GM12892 (cell line): ENCODE measurements at regions not wholly inside any gene's neighbourhood (a gene's known extent, or its start where the extent isn't known, plus 50 kb on each side); places are given as distances from the start of the nearest gene placed in this dataset.
"Not testable (repeated sequence)": the region's sequence is repeated elsewhere in the genome, so short reads cannot be mapped to it uniquely, and the experiment has no call there.

ENCODE experiments used
- DNase-seq: peaks from one replicate; pipeline ENCODE4 v3.0.0; 2011; ENCODE audit not compliant: insufficient read length
- FAIRE-seq: peaks from 2 replicates; lab custom pipeline; 2011; peaks lifted over from hg19 to GRCh38; lab: Jason Lieb, UNC
- POLR2A ChIP-seq: IDR thresholded peaks from 2 replicates; pipeline ENCODE4 v1.6.1; 2011; ENCODE audit warnings: low read depth, low read length, control low read depth
- POLR2AphosphoS5 ChIP-seq: IDR thresholded peaks from 2 replicates; pipeline ENCODE4 v1.6.1; 2011; ENCODE audit warnings: low read depth, low read length, control low read depth
- TAF1 ChIP-seq: IDR thresholded peaks from 2 replicates; pipeline ENCODE4 v1.6.1; 2011; ENCODE audit warnings: low read depth, mild to moderate bottlenecking, control low read depth, low read length, borderline replicate concordance

- DNase-seq (no peak), FAIRE-seq (no peak)
- TF ChIP-seq POLR2A: no peak
- TF ChIP-seq TAF1: no peak
- TF ChIP-seq POLR2AphosphoS5: no peak
Observed at GRCh38 chr1:22210176-22210575, 67.3 kb upstream of the WNT4 start.

GRCh38 chr1:22210636-22211035, 67.7 kb upstream of the WNT4 start:
- DNase-seq: no peak
- FAIRE-seq: no peak
- TF ChIP-seq TAF1: no peak
- no peak for TF ChIP-seq POLR2AphosphoS5
- TF ChIP-seq POLR2A: no peak

DNA sequence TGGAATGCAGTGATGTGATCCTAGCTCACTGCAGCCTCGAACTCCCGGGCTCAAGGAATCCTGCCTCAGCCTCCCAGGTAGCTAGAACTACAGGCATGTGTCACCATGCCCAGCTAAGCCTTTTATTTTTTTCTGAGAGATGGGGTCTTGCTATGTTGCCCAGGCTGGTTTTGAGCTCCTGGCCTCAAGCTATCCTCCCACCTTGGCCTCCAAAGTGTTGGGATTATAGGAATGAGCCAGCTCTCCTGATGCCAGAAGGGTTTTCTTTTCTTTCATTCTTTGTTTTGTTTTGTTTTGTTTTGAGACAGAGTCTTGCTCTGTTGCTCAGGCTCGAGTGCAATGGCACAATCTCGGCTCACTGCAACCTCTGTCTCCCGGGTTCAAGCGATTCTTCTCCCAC, 68.6 kb upstream of the WNT4 start:
- DNase-seq, FAIRE-seq: not testable (repeated sequence)

GRCh38 chr1:22212400-22213233, 69.7 kb upstream of the WNT4 start:
- FAIRE-seq (no peak), DNase-seq (no peak)

GRCh38 chr1:22216210-22216883, 73.5 kb upstream of the WNT4 start:
- no peak for FAIRE-seq
- TF ChIP-seq POLR2A (no peak), POLR2AphosphoS5 (no peak), TAF1 (no peak)
- DNase-seq: no peak

More at GRCh38 chr1:22212400-22213233, 69.7 kb upstream of the WNT4 start:
- TF ChIP-seq POLR2AphosphoS5 (no peak), POLR2A (no peak), TAF1 (no peak)

- FAIRE-seq: no peak
- TF ChIP-seq POLR2A: no peak
- TF ChIP-seq TAF1: no peak
- no peak for TF ChIP-seq POLR2AphosphoS5
- no peak for DNase-seq
Observed at GRCh38 chr1:22216966-22217365, 74.1 kb upstream of the WNT4 start.

GRCh38 chr1:22217811-22218460, 75.0 kb upstream of the WNT4 start:
- no peak for FAIRE-seq
- DNase-seq: no peak
- TF ChIP-seq TAF1 (no peak), POLR2AphosphoS5 (no peak), POLR2A (no peak)

GRCh38 chr1:22218618-22219250, 75.8 kb upstream of the WNT4 start:
- DNase-seq (no peak), FAIRE-seq (no peak)
- no peak for TF ChIP-seq POLR2AphosphoS5
- TF ChIP-seq POLR2A: no peak
- TF ChIP-seq TAF1: no peak

DNA sequence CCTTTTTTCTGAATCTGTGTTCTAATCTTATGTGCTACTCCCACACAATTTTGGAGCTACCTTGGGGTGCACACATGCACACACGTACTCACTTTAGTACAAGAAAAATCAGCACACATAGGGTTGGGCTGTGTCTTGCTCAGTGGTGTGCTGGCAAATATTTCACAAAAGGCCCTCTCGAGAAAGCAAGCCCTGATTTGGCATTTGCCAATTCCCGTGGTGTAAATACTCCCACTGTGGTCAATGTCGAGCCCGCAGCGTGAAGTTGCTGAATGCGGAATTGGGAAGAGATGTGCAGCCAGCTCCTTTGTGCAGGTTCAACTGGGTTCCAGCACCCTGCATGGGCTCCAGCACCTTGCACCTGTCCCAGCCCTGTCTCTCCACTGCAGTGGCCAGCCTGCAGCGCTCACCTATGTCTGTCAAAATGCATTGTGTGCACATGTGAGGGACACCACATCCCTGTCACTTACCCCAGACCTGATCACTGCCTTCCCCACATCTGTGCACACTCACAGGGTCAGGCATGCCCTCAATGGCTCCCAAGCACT, 78.4 kb upstream of the WNT4 start:
- no peak for FAIRE-seq
- TF ChIP-seq POLR2A: no peak
- no peak for DNase-seq

DNA sequence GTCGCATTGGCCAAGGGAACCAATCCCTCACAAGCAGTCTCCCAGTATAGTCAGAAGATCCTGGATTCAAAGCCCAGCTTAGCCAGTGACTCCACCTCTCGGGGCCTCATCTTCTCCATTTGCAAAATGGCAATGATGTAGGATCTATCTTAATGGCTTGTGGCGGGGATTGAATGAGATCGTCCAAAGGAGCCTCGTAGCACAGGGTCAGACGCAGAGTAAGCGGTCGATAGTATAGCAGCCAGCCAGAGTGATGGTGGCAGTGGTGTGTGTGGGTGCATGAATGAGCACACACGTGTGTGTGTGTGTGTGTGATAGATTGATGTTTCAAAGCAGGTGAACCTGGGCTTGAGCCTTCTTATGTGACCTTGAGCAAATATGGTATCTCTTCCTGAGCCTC, 79.8 kb upstream of the WNT4 start:
- no peak for TF ChIP-seq TAF1
- no peak for TF ChIP-seq POLR2A
- TF ChIP-seq POLR2AphosphoS5: no peak

GRCh38 chr1:22223176-22223575, 80.3 kb upstream of the WNT4 start:
- TF ChIP-seq POLR2A (no peak), POLR2AphosphoS5 (no peak), TAF1 (no peak)
- DNase-seq (no peak), FAIRE-seq (no peak)

More for the DNA sequence above, 79.8 kb upstream of the WNT4 start:
- DNase-seq (no peak), FAIRE-seq (no peak)
